ENCODE measurements at regions not wholly inside any gene's neighbourhood (a gene's known extent, or its start where the extent isn't known, plus 50 kb on each side); places are given as distances from the start of the nearest gene placed in this dataset.

DNA sequence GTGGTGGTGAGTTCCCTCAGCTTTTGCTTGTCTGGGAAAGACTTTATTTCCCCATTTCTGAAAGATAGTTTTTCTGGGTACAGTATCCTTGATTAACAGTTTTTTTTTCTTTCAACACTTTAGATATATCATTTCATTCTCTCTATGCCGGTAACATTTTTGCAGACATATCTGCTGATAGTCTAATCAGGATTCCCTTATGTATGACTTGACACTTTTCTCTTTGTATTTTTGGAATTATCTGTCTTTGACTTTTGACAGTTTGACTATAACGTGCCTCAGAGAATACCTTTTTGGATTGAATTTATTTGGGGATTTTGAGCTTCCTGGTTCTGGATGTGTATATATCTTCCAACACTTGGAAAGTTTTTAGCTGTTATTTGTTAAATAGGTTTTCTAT lies 234.8 kb upstream of the PRICKLE1 start:
- TF ChIP-seq, protein P1, sequence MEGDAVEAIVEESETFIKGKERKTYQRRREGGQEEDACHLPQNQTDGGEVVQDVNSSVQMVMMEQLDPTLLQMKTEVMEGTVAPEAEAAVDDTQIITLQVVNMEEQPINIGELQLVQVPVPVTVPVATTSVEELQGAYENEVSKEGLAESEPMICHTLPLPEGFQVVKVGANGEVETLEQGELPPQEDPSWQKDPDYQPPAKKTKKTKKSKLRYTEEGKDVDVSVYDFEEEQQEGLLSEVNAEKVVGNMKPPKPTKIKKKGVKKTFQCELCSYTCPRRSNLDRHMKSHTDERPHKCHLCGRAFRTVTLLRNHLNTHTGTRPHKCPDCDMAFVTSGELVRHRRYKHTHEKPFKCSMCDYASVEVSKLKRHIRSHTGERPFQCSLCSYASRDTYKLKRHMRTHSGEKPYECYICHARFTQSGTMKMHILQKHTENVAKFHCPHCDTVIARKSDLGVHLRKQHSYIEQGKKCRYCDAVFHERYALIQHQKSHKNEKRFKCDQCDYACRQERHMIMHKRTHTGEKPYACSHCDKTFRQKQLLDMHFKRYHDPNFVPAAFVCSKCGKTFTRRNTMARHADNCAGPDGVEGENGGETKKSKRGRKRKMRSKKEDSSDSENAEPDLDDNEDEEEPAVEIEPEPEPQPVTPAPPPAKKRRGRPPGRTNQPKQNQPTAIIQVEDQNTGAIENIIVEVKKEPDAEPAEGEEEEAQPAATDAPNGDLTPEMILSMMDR (IDR thresholded peaks at IDR 0.05) = no peak
- TF ChIP-seq POLR2A (IDR thresholded peaks at IDR 0.05) (no peak), POLR2AphosphoS5 (IDR thresholded peaks at IDR 0.05) (no peak)

All from prostate gland (tissue), 2 donors.